T-cell (primary cell): ENCODE measurements at regions not wholly inside any gene's neighbourhood (a gene's known extent, or its start where the extent isn't known, plus 50 kb on each side); places are given as distances from the start of the nearest gene placed in this dataset.

ENCODE experiments used
- ATAC-seq, 4 experiments: fragments of 200-7000 bp in 3 of 4; fragments of 150-1000 bp in 1 of 4; cut with Tn5 transposase; replicated peaks in 1 of 4; 1 replicate in 3 of 4; 2 replicates in 1 of 4; pipeline ENCODE4 v1.10.0; 2021; ENCODE audit warnings: moderate library complexity in 3 of 4, mild to moderate bottlenecking in 2 of 4, moderate number of reproducible peaks in 1 of 4
- CTCF ChIA-PET, 2 donors: fragments of 300-600 bp; sonication (Branson Sonifier 250); formaldehyde crosslinking; loops; one replicate each; lab custom pipeline; 2022; ENCODE audit warnings: antibody characterized with exemption in 2 of 2; lab: Charles Lee
- POLR2A ChIA-PET, 2 donors: fragments of 300-600 bp; sonication (Branson Sonifier 250); formaldehyde crosslinking; loops; one replicate each; lab custom pipeline; 2022; ENCODE audit warnings: antibody characterized with exemption in 2 of 2; lab: Charles Lee
- DNase-seq, 35 experiments: peaks; one replicate each; pipeline versions ENCODE4 v3.0.0 to v3.0.0-alpha.2; 2013 to 2023
- H3K27ac ChIP-seq: one replicate; pipeline ENCODE4 v1.5.1; 2013; ENCODE audit warnings: low read length
- H3K27me3 ChIP-seq, 2 experiments: replicated peaks in 1 of 2; 1 replicate in 1 of 2; 2 replicates in 1 of 2; pipeline versions ENCODE4 v1.6.1 to v1.7.0; 2013; ENCODE audit warnings: low read length in 1 of 2, mixed read lengths in 1 of 2; ENCODE audit not compliant: control insufficient read depth in 2 of 2, insufficient read depth in 2 of 2; ENCODE audit errors: extremely low read depth in 1 of 2
- H3K36me3 ChIP-seq, 2 donors: 1 replicate in 1 of 2; 2 replicates in 1 of 2; pipeline versions ENCODE4 v1.6.1 to v1.7.0; 2013; ENCODE audit warnings: low read length in 1 of 2; ENCODE audit not compliant: control insufficient read depth in 2 of 2, insufficient read depth in 1 of 2; ENCODE audit errors: extremely low read depth in 1 of 2
- H3K4me1 ChIP-seq, 2 experiments: 1 replicate in 1 of 2; 2 replicates in 1 of 2; pipeline versions ENCODE4 v1.6.1 to v1.7.0; 2013; ENCODE audit warnings: low read length in 2 of 2, mixed read lengths in 1 of 2; ENCODE audit not compliant: insufficient read depth in 2 of 2, control insufficient read depth in 1 of 2; ENCODE audit errors: extremely low read depth in 1 of 2
- H3K4me3 ChIP-seq, 2 donors: 1 replicate in 1 of 2; 2 replicates in 1 of 2; pipeline versions ENCODE4 v1.5.1 to v1.7.0; 2013; ENCODE audit warnings: mild to moderate bottlenecking in 2 of 2, low read length in 1 of 2, moderate library complexity in 1 of 2; ENCODE audit not compliant: control insufficient read depth in 1 of 2; ENCODE audit errors: extremely low read depth in 1 of 2
- H3K9me3 ChIP-seq: 2 replicates; pipeline ENCODE4 v1.7.0; 2013
- H3K27ac Mint-ChIP-seq, 2 donors: one replicate each; pipeline ENCODE4 v1.8.0; 2020 to 2021; ENCODE audit warnings: mild to moderate bottlenecking in 2 of 2, mixed read lengths in 2 of 2
- H3K27me3 Mint-ChIP-seq, 2 donors: one replicate each; pipeline ENCODE4 v1.8.0; 2021 to 2022; ENCODE audit warnings: mixed read lengths in 2 of 2
- H3K36me3 Mint-ChIP-seq: one replicate; pipeline ENCODE4 v1.8.0; 2021; ENCODE audit warnings: mixed read lengths
- H3K4me1 Mint-ChIP-seq, 3 donors: one replicate each; pipeline ENCODE4 v1.8.0; 2020 to 2022; ENCODE audit warnings: mixed read lengths in 3 of 3, mild to moderate bottlenecking in 1 of 3
- H3K4me3 Mint-ChIP-seq, 3 donors: one replicate each; pipeline ENCODE4 v1.8.0; 2020 to 2022; ENCODE audit warnings: mild to moderate bottlenecking in 3 of 3, mixed read lengths in 3 of 3, moderate library complexity in 3 of 3
- H3K9me3 Mint-ChIP-seq, 3 donors: one replicate each; pipeline ENCODE4 v1.8.0; 2020 to 2022; ENCODE audit warnings: mixed read lengths in 3 of 3
- WGBS: methylation state at CpG from one replicate; pipeline ENCODE4 v1.1.5; 2013; ENCODE audit warnings: missing lambda C conversion rate; ENCODE audit not compliant: insufficient coverage; 5-methylcytosine and 5-hydroxymethylcytosine counted together

DNA sequence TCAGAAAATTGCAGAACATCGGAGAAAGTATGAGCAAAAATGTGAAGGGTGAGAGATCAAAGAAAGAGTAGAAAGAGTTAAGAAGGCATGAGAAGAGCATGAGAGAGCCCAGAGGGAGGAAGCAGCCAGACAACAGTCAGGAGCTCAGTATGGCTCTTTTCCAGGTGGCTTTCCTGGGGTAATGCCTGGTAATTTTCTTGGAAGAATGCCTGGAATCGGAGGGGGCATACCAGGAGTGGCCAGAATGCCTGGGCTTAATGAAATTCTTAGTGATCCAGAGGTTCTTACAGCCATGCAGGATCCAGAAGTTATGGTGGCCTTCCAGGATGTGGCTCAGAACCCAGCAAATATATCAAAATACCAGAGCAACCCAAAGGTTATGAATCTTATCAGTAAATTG is 271.8 kb upstream of the TFPI start:
- Mint-ChIP-seq H3K36me3 (no peaks in the 10 kb centered on the region), H3K4me1 (no peaks in the 10 kb centered on the region), H3K27ac (no peak overlapping the region), H3K27me3 (no peaks in the 10 kb centered on the region), H3K9me3 (peaks cover 4 to 20% (median 4%) of the 10 kb centered on the region in 3 donors), H3K4me3 (no peak overlapping the region)
- WGBS = 63% methylated on average over 2 of the region's 2 CpGs
- Histone ChIP-seq H3K27me3 (no peaks in the 10 kb centered on the region), H3K4me1 (no peaks in the 10 kb centered on the region), H3K27ac (no peak overlapping the region), H3K36me3 (no peaks in the 10 kb centered on the region), H3K9me3 (no peaks in the 10 kb centered on the region), H3K4me3 (no peak overlapping the region)
- DNase-seq (no peak), ATAC-seq (no peak)
- CTCF ChIA-PET = no interaction called here
- POLR2A ChIA-PET = no interaction called here

DNA sequence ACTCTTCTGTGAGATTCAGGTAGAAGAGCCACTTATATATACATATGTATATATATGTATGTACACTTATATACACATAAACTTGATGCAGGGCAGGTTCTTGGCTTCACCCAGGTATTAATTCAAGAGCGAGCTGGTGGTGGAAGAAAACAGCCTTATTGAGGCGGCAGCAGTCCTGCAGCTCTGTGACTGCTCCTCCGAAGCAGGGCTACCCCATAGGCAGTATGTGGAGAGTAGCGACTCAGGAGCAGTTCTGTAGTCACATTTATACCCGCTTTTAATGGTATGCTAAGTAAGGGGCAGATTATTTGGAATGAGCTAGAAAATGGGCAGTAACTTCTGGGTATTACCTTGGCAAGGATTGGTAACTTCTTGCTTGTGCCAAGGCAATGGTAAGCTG is 280.6 kb upstream of the TFPI start:
- H3K9me3 Mint-ChIP-seq = peaks cover 0 to 3% (median 2%) of the 10 kb centered on the region in 3 donors
- no peaks in the 10 kb centered on the region for H3K9me3 ChIP-seq
- WGBS = 85% methylated on average over 5 of the region's 5 CpGs
- ATAC-seq (no peak), DNase-seq (no peak)
- no peaks in the 10 kb centered on the region for H3K4me1 ChIP-seq
- no peaks in the 10 kb centered on the region for H3K27me3 ChIP-seq
- no peak overlapping the region for H3K27ac ChIP-seq
- no peak overlapping the region for H3K4me3 ChIP-seq
- POLR2A ChIA-PET = no interaction called here
- H3K36me3 Mint-ChIP-seq = no peaks in the 10 kb centered on the region
- H3K27me3 Mint-ChIP-seq = no peaks in the 10 kb centered on the region
- H3K27ac Mint-ChIP-seq = no peak overlapping the region
- CTCF ChIA-PET = no interaction called here
- H3K4me1 Mint-ChIP-seq = no peaks in the 10 kb centered on the region
- H3K4me3 Mint-ChIP-seq = no peak overlapping the region
- H3K36me3 ChIP-seq = no peaks in the 10 kb centered on the region

DNA sequence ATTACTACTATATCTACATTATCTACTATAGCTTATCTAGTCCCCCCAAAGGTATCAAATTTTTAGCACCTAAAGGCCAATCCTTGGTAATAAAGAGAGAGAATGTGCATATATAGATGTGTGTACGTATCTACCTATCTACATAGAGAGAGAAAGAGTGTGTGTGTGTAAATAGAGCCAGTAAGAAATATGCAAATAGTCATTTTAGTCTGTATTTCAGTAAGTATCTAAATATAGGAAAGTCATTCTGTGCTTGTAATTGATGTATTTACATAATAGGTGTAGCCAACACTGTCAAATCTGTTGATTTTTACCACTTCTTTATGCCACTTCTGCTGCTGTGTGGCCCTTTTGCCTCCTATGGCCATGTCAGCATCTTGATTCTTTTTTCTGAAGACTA is 284.5 kb upstream of the TFPI start:
- Histone ChIP-seq H3K27me3 (no peaks in the 10 kb centered on the region), H3K9me3 (no peaks in the 10 kb centered on the region), H3K27ac (no peak overlapping the region), H3K4me3 (no peak overlapping the region), H3K36me3 (no peaks in the 10 kb centered on the region), H3K4me1 (no peaks in the 10 kb centered on the region)
- no peaks in the 10 kb centered on the region for H3K4me1 Mint-ChIP-seq
- ATAC-seq (no peak), DNase-seq (no peak)
- ChIA-PET CTCF (no interaction called here), POLR2A (interaction anchor here in 1 of 2 donors (0.5 kb wide), 1 partner anchor 262 kb away, joined by 3 read pairs; no protein-coding TSS in a partner anchor)
- H3K36me3 Mint-ChIP-seq = no peaks in the 10 kb centered on the region
- WGBS = no CpG with 5 or more reads among the region's 1 CpG
- no peaks in the 10 kb centered on the region for H3K27me3 Mint-ChIP-seq
- H3K4me3 Mint-ChIP-seq = no peak overlapping the region
- H3K27ac Mint-ChIP-seq = no peak overlapping the region
- H3K9me3 Mint-ChIP-seq = no peaks in the 10 kb centered on the region

DNA sequence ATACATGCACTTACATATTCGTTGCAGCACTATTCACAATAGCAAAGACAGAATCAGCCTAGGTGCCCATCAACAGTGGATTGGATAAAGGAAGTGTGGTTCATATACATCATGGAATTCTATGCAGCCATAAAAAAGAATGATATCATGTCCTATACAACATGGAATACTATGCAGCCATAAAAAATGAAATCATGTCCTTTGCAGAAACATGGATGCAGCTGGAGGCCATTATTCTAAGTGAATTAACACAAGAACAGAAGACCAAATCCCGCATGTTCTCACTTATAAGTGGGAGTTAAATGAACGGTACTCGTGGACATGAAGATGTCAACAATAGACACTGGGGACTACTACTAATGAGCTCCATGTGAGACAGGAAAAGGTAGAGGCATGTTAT is 288.1 kb upstream of the TFPI start:
- Mint-ChIP-seq H3K36me3 (no peaks in the 10 kb centered on the region), H3K4me3 (no peak overlapping the region), H3K4me1 (no peaks in the 10 kb centered on the region), H3K27me3 (no peaks in the 10 kb centered on the region), H3K9me3 (no peaks in the 10 kb centered on the region), H3K27ac (no peak overlapping the region)
- WGBS = 86% methylated on average over 2 of the region's 4 CpGs
- Histone ChIP-seq H3K27me3 (no peaks in the 10 kb centered on the region), H3K36me3 (no peaks in the 10 kb centered on the region), H3K9me3 (no peaks in the 10 kb centered on the region), H3K4me3 (no peak overlapping the region), H3K27ac (no peak overlapping the region), H3K4me1 (no peaks in the 10 kb centered on the region)
- POLR2A ChIA-PET = no interaction called here
- DNase-seq (no peak), ATAC-seq (no peak)
- CTCF ChIA-PET = interaction anchor here in 1 of 2 donors (0.6 kb wide), 1 partner anchor 359 kb away, joined by 3 read pairs; no protein-coding TSS in a partner anchor

DNA sequence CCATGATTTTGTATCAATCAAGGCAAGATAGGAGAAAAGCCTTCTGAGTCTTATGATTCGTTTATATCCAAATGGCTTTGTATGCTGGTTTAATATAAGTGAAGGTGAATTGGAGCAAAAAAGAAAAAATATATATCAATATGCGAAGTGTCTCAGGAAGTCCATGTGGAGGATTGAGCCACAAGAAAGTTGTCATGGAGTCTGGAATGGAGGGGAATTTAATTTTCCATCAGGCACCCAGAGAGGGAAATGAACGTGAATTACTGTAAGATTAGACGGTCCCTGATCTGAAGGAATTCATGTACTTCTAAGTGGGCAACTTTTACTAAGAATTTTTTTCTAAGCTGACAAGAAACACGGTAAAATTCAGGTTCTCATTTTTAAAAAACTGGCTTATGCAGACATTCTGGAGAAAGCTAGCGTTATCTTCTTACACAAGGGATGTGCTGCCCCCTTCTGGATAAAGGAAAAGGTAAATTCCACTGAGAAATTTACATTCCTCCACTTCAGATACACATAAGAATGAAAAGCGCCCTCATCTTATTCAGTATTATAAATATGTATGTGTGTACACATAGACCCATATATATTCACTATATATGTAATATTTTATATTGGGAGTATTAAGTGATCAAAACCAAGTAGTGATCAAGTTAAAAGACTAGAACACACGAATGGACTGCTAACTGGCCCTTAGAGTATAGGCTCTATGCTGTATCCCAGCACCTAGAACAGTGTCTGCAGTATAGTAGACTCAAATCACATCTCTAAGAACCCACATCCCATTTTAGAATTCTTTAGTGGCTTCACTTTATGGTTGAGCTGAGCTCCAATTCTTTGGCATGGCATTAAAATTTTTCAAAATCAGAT is 289.0 kb upstream of the TFPI start:
- Histone ChIP-seq H3K4me1 (no peaks in the 10 kb centered on the region), H3K36me3 (no peaks in the 10 kb centered on the region), H3K9me3 (no peaks in the 10 kb centered on the region), H3K27ac (no peak overlapping the region), H3K27me3 (no peaks in the 10 kb centered on the region), H3K4me3 (no peak overlapping the region)
- ChIA-PET CTCF (no interaction called here), POLR2A (no interaction called here)
- Mint-ChIP-seq H3K27me3 (no peaks in the 10 kb centered on the region), H3K36me3 (no peaks in the 10 kb centered on the region), H3K9me3 (no peaks in the 10 kb centered on the region), H3K4me3 (no peak overlapping the region), H3K27ac (no peak overlapping the region), H3K4me1 (no peaks in the 10 kb centered on the region)
- peak in 1 of 35 experiments; percentile 4 for DNase-seq
- no peak for ATAC-seq
- WGBS = 56% methylated on average over 2 of the region's 8 CpGs

DNA sequence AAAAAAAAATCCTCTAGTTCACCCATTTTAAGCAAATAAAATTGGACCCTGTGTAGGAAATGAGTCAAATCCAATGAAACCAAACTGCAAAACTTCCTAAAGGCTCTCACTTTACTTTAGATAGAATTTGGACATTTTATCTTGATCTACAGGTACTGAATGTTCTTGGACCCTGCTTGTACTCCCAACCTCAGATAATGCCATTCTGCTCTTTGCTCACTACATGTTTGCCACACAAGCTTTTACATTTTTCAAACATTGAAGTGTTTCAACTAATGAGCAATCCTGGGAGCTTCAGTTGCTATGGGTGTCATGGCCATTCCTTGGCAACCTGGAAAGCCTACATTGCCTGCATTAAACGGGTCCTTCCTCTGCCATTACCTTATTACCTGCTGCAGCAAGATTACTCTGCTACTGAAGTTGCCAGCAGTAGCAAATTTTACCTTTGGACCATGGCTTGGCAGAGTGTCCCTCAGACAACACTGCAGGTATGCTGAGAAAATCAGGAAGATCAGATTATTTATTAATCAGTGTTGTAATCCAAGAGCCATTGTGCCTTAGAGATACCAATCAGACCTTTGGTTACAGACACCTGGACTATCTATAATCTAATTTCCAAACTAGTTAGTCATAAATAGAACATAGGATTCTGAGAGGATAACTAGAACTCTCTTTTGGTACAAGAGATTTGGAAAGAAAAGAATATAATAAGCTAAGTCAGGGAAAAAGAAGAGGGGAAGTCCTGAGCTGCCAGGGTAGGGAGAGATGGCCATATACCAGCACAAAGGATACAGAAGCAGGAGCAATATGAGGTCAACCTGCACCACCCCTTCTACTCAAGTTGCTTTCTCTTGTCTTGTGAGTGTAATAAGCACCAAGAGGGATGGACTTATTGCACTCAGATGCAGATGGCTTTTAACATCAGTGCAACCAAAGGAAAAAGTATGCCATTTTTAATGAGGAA is 293.3 kb upstream of the TFPI start:
- WGBS = no CpG with 5 or more reads among the region's 1 CpG
- Histone ChIP-seq H3K9me3 (no peaks in the 10 kb centered on the region), H3K27me3 (no peaks in the 10 kb centered on the region), H3K36me3 (no peaks in the 10 kb centered on the region), H3K27ac (no peak overlapping the region), H3K4me1 (no peaks in the 10 kb centered on the region), H3K4me3 (no peak overlapping the region)
- no peak overlapping the region for H3K4me3 Mint-ChIP-seq
- ChIA-PET CTCF (no interaction called here), POLR2A (no interaction called here)
- no peaks in the 10 kb centered on the region for H3K4me1 Mint-ChIP-seq
- no peak for ATAC-seq
- H3K36me3 Mint-ChIP-seq = no peaks in the 10 kb centered on the region
- no peaks in the 10 kb centered on the region for H3K27me3 Mint-ChIP-seq
- DNase-seq = no peak
- H3K27ac Mint-ChIP-seq = no peak overlapping the region
- no peaks in the 10 kb centered on the region for H3K9me3 Mint-ChIP-seq
